KBM-7 (cell line): ENCODE measurements at regions not wholly inside any gene's neighbourhood (a gene's known extent, or its start where the extent isn't known, plus 50 kb on each side); places are given as distances from the start of the nearest gene placed in this dataset.
"Not testable (repeated sequence)": the region's sequence is repeated elsewhere in the genome, so short reads cannot be mapped to it uniquely, and the experiment has no call there.

Source experiments
- DNase-seq: peaks from one replicate; pipeline ENCODE4 v3.0.0-alpha.2; 2015
- in situ Hi-C: fragments of 300-500 bp; cut with MboI; formaldehyde crosslinking; loops from 2 replicates; pipeline ENCODE4 v1.14.3; 2020; ENCODE audit warnings: low sequenced_read_pairs, low pct_unique_long_range_greater_than_20kb, mixed read lengths

- DNase-seq, result no peak
- in situ Hi-C loops, result no loop called here
Observed at GRCh38 chr12:24630446-24630845, 318.5 kb downstream of the BCAT1 start.

- in situ Hi-C loops, result no loop called here
- DNase-seq, result no peak
Observed at GRCh38 chr12:24625103-24625502, 323.8 kb downstream of the BCAT1 start.

GRCh38 chr12:24619954-24620353 lies 328.9 kb downstream of the BCAT1 start:
- in situ Hi-C loops, DNase-seq: not testable (repeated sequence)

GRCh38 chr12:24617471-24617870 lies 331.4 kb downstream of the BCAT1 start:
- in situ Hi-C loops, result no loop called here
- DNase-seq, result no peak

GRCh38 chr12:24615967-24616411 lies 332.9 kb downstream of the BCAT1 start:
- no peak for DNase-seq
- in situ Hi-C loops, result no loop called here

GRCh38 chr12:24608637-24609285 lies 340.1 kb downstream of the BCAT1 start:
- DNase-seq, result no peak
- in situ Hi-C loops, result no loop called here

GRCh38 chr12:24608108-24608507 lies 340.8 kb downstream of the BCAT1 start:
- in situ Hi-C loops, result no loop called here
- DNase-seq, result no peak

- DNase-seq, result no peak
- in situ Hi-C loops, result no loop called here
Observed at GRCh38 chr12:24605916-24606315, 343.0 kb downstream of the BCAT1 start.

GRCh38 chr12:24605466-24605865 lies 343.4 kb downstream of the BCAT1 start:
- in situ Hi-C loops, result no loop called here
- DNase-seq, result no peak

GRCh38 chr12:24603371-24603770 lies 345.5 kb downstream of the BCAT1 start:
- DNase-seq, result no peak
- in situ Hi-C loops, result no loop called here

GRCh38 chr12:24600996-24601395 lies 347.9 kb downstream of the BCAT1 start:
- in situ Hi-C loops, result no loop called here
- DNase-seq, result no peak

- in situ Hi-C loops, result no loop called here
- no peak for DNase-seq
Observed at GRCh38 chr12:24600551-24600950, 348.4 kb downstream of the BCAT1 start.

GRCh38 chr12:24599736-24600135 lies 349.2 kb downstream of the BCAT1 start:
- in situ Hi-C loops, result no loop called here
- peak; percentile 17 for DNase-seq

- in situ Hi-C loops, result no loop called here
- DNase-seq, result no peak
Observed at GRCh38 chr12:24597580-24597979, 351.3 kb downstream of the BCAT1 start.

- DNase-seq, result peak; percentile 63
- in situ Hi-C loops, result no loop called here
Observed at GRCh38 chr12:24596768-24597388, 352.0 kb downstream of the BCAT1 start.

- peak; percentile 13 for DNase-seq
- in situ Hi-C loops, result no loop called here
Observed at GRCh38 chr12:24595652-24596235, 353.2 kb downstream of the BCAT1 start.

- in situ Hi-C loops, result no loop called here
- DNase-seq, result no peak
Observed at GRCh38 chr12:24591715-24592440, 357.0 kb downstream of the BCAT1 start.

GRCh38 chr12:24591079-24591626 lies 357.7 kb downstream of the BCAT1 start:
- in situ Hi-C loops, result no loop called here
- DNase-seq, result no peak

GRCh38 chr12:24586293-24586692 lies 362.6 kb downstream of the BCAT1 start:
- in situ Hi-C loops, result no loop called here
- DNase-seq, result no peak
